SKM-1 treated with dmso at 0.1 percent for 144 hours (cell line): ENCODE measurements at regions not wholly inside any gene's neighbourhood (a gene's known extent, or its start where the extent isn't known, plus 50 kb on each side); places are given as distances from the start of the nearest gene placed in this dataset.
"Not testable (repeated sequence)": the region's sequence is repeated elsewhere in the genome, so short reads cannot be mapped to it uniquely, and the experiment has no call there.

Experiments used
- DNase-seq: peaks from one replicate; lab custom pipeline; 2025; ENCODE audit not compliant: unreplicated experiment; lab: John Stamatoyannopoulos, UW

GRCh38 chr2:238775591-238775990 is 72.3 kb upstream of the TWIST2 start:
- DNase-seq = no peak

DNA sequence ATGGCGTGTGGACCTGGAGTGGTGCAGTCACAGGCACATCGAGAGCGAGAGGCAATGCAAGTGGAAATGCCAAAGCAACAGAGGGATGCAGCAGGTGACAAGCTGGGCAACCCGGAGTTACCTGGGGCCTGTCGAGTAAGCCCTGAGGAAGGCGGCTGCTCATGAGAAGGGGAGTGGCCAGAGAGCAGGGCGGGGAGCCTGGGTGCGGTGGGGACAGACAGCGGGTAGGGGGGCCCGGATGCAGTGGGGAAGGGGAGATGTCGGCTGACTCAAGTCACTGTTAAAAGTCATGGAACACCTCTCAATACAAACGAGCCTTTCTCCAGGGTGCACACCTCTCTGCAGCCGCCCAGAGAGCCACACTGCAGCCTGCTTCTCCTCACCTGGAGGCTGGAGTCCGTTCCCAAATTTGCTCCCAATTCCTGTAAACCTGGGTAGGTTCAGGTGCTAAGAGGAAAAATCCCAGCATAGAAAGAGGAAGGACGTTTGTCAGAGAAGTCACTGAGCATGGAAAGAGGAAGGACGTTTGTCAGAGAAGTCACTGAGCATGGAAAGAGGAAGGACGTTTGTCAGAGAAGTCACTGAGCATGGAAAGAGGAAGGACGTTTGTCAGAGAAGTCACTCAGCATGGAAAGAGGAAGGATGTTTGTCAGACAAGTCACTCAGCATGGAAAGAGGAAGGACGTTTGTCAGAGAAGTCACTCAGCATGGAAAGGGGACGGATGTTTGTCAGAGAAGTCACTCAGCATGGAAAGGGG is 71.7 kb upstream of the TWIST2 start:
- DNase-seq = no peak

DNA sequence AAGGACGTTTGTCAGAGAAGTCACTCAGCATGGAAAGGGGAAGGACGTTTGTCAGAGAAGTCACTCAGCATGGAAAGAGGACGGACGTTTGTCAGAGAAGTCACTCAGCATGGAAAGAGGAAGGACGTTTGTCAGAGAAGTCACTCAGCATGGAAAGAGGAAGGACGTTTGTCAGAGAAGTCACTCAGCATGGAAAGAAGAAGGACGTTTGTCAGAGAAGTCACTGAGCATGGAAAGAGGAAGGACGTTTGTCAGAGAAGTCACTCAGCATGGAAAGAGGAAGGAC is 71.2 kb upstream of the TWIST2 start:
- not testable (repeated sequence) for DNase-seq

DNA sequence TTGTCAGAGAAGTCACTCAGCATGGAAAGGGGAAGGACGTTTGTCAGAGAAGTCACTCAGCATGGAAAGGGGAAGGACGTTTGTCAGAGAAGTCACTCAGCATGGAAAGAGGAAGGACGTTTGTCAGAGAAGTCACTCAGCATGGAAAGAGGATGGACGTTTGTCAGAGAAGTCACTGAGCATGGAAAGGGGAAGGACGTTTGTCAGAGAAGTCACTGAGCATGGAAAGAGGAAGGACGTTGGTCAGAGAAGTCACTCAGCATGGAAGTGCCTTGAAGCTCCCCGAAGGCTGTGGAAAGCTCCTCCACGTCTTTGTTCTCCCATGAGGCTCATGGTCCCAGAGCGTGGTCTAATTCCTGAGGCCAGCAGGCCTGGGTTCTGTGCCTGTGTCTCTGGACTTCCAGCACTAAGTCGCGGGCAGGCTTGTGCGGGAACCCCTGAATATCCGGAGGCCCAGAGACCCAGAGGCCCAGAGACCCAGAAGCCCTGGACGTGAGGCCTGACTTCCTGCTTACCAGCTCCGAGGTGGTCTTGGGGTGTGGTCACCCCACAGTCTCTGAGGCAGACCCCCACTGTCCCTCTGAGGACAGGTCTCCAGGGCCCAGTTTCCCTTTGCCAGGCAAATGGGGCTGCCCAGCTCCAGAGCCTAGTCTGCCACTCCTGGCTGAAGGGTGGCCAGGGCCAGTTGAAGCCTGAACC is 70.4 kb upstream of the TWIST2 start:
- no peak for DNase-seq

DNA sequence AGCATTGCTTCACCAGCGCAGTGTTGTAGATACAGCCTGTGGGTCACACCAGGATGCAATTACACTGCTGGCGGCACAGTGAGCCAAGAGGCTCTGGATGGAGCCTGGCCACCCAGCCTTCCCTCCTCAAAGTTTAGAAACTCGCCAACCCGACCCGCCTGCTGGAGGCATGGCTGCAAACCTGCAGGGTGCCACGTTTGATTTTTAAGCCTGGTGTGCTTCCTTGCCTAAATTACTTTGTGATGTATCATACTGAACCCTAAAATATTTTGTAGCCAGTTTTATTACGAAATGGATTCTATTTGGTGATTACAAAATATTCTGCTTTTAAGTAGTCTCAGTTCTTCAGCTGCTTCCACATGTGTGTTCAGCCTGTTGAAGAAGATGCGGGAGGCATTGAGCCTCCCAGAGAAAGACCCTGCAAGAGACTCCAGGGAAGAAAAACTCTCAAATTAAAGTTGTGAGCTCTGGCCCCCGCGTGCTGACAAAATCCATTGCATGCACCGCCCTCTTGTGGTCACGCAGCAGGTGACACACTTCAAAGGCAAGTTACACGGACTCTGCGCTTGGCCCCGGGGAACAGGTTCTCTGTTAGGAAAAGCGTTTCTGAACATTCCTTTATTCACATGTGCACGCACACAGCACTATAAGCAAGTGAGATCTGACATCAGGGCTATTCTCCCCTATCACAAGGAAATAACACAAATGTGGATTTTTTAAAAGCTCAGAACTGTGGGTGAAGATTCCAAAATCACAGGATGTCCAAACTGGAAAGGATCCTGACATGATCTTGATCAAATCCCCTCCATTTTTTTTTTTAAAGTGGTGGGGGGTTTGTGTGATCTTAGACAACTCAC is 63.0 kb upstream of the TWIST2 start:
- peak; percentile 44 for DNase-seq

DNA sequence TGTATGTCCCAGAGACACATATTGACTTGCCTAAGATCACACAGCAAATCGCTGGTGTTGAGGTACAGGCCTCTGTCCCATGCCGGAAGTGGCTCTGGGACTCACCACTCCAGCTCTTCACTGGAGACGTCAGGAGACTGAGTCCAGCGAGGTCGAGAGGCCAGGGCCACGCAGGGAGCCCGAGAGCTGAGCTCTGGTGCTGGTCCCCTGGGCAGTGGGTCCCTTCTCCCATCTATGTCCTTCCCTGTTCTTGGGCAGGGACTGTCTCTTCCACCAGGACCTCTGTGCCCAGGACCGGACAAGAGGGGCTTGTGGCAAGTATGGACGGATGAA is 62.4 kb upstream of the TWIST2 start:
- no peak for DNase-seq

DNA sequence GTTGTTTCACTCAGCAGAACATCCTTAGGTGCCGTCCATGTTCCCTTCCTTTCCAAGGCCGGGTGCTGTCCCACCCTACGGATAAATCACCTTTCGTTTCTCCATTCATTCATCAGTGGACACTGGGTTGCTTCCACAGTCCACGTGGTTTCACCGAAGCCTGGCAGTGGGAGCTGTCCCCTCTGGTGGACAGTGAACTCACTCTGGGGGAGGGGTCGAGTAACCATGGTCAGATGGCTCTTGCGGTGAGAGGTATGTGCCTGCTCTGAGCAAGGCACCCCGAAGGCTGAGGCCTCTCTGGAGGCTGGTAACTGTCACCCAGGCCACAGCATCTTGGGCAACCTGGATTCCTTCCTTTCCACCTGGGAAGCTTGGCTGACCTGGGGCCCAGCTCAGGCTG is 61.5 kb upstream of the TWIST2 start:
- DNase-seq = no peak

DNA sequence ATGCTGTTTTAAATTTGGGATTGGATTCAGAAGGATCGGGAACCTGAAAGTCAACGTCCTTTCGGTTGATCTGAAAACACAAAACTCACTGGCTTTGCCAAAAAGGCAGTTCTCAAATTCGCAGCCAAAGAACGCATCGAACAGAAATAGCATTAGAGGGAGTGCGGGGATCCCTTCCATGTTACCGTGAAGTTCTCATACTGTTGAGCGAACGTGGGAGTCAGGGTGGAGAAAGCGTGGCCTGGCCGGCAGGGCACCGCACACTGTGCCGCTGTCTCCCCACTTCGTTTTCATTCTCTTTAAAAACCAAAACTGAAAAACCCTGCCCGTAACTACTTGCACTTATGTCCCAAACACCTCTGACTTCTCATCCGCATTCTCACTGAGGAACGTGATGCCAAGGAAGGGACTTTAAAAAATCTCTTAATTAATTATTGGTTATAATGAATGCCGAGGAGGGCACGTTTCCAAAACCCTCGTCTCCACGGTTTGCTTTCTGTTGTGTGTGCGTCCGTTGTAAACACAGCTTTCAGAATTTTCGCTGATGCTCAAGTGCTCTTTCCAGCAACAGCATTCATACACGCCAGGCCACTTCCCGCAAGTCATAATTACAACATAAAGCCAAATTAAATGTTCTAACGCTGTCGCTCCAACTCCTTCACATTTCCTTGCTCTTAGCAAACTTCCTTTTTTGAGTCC is 60.9 kb upstream of the TWIST2 start:
- no peak for DNase-seq

- no peak for DNase-seq
Measured at GRCh38 chr2:238787501-238787900, 60.4 kb upstream of the TWIST2 start.

- DNase-seq = no peak
Measured at GRCh38 chr2:238789317-238789806, 58.5 kb upstream of the TWIST2 start.

- no peak for DNase-seq
Measured at GRCh38 chr2:238790126-238790832, 57.6 kb upstream of the TWIST2 start.

GRCh38 chr2:238790833-238791230 is 57.1 kb upstream of the TWIST2 start:
- DNase-seq = no peak

DNA sequence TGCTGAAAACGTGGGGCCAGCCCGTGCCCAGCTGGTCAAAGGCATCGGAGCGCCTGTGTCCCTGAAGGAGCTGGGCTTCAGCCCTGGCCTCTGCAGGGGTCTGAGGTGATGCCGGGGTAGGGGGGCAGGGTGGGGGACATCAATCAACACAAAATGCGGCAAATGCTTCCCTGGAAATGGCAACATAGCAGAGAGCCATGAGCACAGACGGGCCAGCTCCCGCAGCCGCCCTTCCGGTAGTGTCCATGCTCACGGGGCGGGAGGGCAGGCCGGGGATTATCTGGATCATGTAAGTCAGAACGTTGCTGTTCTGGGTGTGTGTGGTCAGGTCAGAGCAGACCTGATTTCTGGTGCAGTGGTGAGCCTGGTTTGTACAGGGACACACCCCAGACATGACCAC is 56.5 kb upstream of the TWIST2 start:
- DNase-seq = no peak

DNA sequence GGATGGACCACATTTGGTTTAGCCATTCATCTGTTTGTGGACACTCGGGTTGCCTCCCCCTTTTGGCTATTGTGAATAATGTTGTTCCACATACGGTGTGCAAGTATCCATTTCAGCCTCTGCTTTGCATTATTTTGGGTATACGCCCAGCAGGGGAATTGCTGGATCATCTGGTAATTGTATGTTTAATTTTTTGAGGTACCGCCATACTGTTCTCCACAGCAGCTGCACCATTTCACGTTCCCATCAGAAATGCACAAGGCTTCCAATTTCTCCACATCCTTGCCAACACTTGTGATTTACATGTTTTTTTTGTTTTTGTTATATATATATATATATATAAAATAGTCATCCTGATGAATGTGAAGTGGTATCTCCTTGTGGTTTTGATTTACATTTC is 54.6 kb upstream of the TWIST2 start:
- no peak for DNase-seq

DNA sequence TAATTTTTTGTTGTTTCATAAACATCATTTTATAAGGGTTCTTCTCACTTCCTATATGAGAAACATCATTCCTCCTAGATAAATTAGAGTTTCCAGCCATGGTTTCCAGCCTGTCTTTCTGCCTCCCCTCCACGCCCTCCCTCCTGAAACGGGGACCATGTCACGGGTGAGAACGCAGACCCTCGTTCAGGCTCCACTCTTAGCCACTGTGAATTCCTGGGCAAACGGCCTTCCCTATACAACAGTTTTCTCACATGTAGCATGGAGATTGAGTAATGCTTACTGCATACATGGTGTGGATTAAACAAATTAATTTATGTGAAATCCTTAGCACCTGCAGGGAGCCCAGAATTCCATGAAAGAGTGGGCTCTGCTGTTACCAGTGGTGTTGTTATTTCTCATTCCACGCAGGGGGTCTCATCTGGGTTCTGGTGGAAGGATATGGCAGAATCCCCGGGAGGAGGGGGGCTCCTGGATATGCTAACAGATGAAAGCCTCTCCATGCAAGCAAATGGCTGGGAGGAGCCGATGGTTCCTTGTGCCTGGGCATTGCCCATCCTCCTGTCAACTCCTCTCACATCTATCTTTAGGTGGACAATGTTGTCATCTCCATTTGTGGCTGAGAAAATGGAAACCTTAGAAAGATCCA is 54.0 kb upstream of the TWIST2 start:
- no peak for DNase-seq

GRCh38 chr2:238796223-238796885 is 51.5 kb upstream of the TWIST2 start:
- DNase-seq = no peak

DNA sequence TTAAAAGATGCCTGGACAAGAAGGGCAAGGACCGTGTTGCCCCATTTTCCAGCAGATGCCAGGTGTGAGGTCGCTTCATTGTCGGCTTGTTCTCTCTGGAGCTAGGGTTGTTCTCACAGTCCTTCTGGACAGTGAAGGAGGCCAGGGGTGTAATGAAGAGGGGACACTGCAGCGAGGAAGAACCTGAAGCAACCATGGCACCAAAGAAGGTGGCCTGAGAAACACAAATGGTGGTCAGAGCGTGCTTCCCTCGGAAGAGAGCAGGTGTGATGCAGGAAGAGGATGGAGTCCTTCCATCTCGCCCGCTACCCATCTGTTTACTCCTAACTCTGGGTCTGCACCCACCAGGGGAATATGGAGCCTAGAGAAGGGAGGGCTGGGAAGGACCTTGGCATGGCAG is 50.3 kb upstream of the TWIST2 start:
- no peak for DNase-seq
